Uterus (tissue), 3 donors: ENCODE measurements at regions not wholly inside any gene's neighbourhood (a gene's known extent, or its start where the extent isn't known, plus 50 kb on each side); places are given as distances from the start of the nearest gene placed in this dataset.

Source experiments
- DNase-seq, 2 donors: peaks; one replicate each; pipeline ENCODE4 v3.0.0-alpha.2; 2019 to 2020
- H3K27ac ChIP-seq, 2 donors: fragments of 200-600 bp; sonication (generic); 1 replicate in 1 of 2; 2 replicates in 1 of 2; pipeline ENCODE4 v1.5.1; 2016 to 2018
- H3K27me3 ChIP-seq, 2 donors: fragments of 200-600 bp; sonication (generic); one replicate each; pipeline ENCODE4 v1.5.1; 2018 to 2019; ENCODE audit warnings: control low read depth in 1 of 2
- H3K36me3 ChIP-seq, 2 donors: fragments of 200-600 bp; sonication (generic); one replicate each; pipeline ENCODE4 v1.5.1; 2019; ENCODE audit warnings: control low read depth in 1 of 2
- H3K4me1 ChIP-seq, 2 donors: fragments of 200-600 bp; sonication (generic); one replicate each; pipeline ENCODE4 v1.5.1; 2018 to 2019; ENCODE audit warnings: control low read depth in 1 of 2
- H3K4me3 ChIP-seq, 2 donors: fragments of 200-600 bp; sonication (generic); 1 replicate in 1 of 2; 2 replicates in 1 of 2; pipeline ENCODE4 v1.5.1; 2018 to 2019; ENCODE audit warnings: mild to moderate bottlenecking in 1 of 2
- H3K9me3 ChIP-seq, 2 donors: fragments of 200-600 bp; sonication (generic); one replicate each; pipeline ENCODE4 v1.5.1; 2019; ENCODE audit warnings: control low read depth in 1 of 2
- POLR2A ChIP-seq, 2 donors: fragments of 450-650 bp; IDR thresholded peaks; one replicate each; pipeline ENCODE4 v1.6.1; 2016; ENCODE audit warnings: antibody characterized with exemption in 2 of 2, mild to moderate bottlenecking in 1 of 2, moderate library complexity in 1 of 2
- intact Hi-C: fragments of 100-400 bp; cut with DNase I; formaldehyde crosslinking; loops from one replicate; pipeline ENCODE4 v1.15.1; 2023; ENCODE audit warnings: low total_unique reads
- TF ChIP-seq, protein P1 (sequence below), 4 experiments: fragments of 200-600 bp in 2 of 4; fragments of 450-650 bp in 2 of 4; sonication (generic) in 2 of 4; IDR thresholded peaks; one replicate each; pipeline ENCODE4 v1.5.1; 2016 to 2019; ENCODE audit warnings: antibody characterized with exemption in 4 of 4, mild to moderate bottlenecking in 2 of 4, moderate library complexity in 1 of 4
- donor health status: DM: yes; HTN: yes; CAD: no.

DNA sequence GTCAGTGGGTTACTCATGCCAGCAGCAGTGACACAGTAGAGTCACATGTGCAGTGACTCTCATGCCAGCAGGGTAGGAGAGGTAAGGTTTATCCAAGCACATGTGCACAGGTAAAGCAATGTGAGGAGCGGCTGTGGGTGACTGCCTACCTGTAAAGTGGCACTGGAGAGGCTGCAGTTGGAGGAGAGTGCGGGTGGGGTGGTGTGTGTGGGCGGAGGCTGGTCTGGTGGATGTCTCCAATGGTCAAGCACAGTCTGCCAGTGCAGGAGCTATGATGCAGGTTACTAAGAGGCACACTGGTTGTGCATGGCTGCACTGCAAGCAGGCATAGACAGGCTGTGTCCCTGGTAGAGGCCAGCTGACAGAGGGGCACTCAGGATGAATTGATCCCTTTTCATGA lies 588.2 kb upstream of the FTMT start:
- no peak for DNase-seq
- intact Hi-C loops, result no loop called here
- H3K4me3 ChIP-seq, result no peak overlapping the region
- H3K27me3 ChIP-seq, result no peaks in the 10 kb centered on the region
- H3K27ac ChIP-seq, result no peak overlapping the region
- no peaks in the 10 kb centered on the region for H3K36me3 ChIP-seq
- H3K4me1 ChIP-seq, result no peaks in the 10 kb centered on the region
- H3K9me3 ChIP-seq, result no peaks in the 10 kb centered on the region
- TF ChIP-seq POLR2A (IDR thresholded peaks at IDR 0.05), result no peak
- TF ChIP-seq, protein P1, sequence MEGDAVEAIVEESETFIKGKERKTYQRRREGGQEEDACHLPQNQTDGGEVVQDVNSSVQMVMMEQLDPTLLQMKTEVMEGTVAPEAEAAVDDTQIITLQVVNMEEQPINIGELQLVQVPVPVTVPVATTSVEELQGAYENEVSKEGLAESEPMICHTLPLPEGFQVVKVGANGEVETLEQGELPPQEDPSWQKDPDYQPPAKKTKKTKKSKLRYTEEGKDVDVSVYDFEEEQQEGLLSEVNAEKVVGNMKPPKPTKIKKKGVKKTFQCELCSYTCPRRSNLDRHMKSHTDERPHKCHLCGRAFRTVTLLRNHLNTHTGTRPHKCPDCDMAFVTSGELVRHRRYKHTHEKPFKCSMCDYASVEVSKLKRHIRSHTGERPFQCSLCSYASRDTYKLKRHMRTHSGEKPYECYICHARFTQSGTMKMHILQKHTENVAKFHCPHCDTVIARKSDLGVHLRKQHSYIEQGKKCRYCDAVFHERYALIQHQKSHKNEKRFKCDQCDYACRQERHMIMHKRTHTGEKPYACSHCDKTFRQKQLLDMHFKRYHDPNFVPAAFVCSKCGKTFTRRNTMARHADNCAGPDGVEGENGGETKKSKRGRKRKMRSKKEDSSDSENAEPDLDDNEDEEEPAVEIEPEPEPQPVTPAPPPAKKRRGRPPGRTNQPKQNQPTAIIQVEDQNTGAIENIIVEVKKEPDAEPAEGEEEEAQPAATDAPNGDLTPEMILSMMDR (IDR thresholded peaks at IDR 0.05), result no peak

DNA sequence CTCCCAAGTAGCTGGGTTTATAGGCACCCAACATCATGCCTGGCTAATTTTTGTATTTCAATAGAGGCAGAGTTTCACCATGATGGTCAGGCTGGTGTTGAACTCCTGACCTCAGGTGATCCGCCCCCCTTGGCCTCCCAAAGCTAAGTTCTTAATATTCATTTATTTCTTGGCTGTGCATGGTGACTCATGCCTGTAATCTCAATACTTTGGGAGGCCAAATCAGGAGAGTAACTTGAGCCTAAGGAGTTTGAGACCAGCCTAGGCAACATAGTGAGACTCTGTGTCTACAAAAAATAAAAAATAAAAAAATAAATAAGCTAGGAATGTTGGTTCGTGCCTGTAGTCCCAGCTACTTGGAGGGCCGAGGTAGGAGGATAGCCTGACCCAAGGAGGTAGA lies 587.1 kb upstream of the FTMT start:
- H3K4me1 ChIP-seq, result no peaks in the 10 kb centered on the region
- no peak for TF ChIP-seq POLR2A (IDR thresholded peaks at IDR 0.05)
- TF ChIP-seq, protein P1 (IDR thresholded peaks at IDR 0.05), result no peak
- no peak for DNase-seq
- H3K27me3 ChIP-seq, result no peaks in the 10 kb centered on the region
- no peaks in the 10 kb centered on the region for H3K9me3 ChIP-seq
- no peak overlapping the region for H3K4me3 ChIP-seq
- H3K27ac ChIP-seq, result no peak overlapping the region
- intact Hi-C loops, result no loop called here
- H3K36me3 ChIP-seq, result no peaks in the 10 kb centered on the region

DNA sequence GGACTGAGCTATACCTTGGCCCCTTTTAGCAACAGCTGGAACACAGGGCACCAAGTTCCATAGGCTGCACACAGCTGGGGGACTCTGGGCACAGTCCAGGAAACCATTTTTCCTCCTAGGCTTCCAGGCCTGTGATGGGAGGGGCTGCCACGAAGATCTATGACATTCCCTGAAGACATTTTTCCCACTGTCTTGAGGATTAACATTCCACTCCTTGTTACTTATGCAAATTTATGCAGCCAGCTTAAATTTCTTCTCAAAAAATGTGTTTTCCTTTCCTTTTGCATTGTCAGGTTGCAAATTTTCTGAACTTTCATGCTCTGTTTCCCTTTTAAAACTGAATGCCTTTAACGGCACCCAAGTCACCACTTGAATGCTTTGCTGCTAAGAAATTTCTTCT lies 580.1 kb upstream of the FTMT start:
- Histone ChIP-seq H3K4me3 (no peak overlapping the region), H3K27me3 (no peaks in the 10 kb centered on the region), H3K36me3 (no peaks in the 10 kb centered on the region), H3K27ac (no peak overlapping the region), H3K4me1 (no peaks in the 10 kb centered on the region), H3K9me3 (no peaks in the 10 kb centered on the region)
- intact Hi-C loops, result no loop called here
- DNase-seq, result no peak
- no peak for TF ChIP-seq POLR2A (IDR thresholded peaks at IDR 0.05)
- TF ChIP-seq, protein P1 (IDR thresholded peaks at IDR 0.05), result no peak

DNA sequence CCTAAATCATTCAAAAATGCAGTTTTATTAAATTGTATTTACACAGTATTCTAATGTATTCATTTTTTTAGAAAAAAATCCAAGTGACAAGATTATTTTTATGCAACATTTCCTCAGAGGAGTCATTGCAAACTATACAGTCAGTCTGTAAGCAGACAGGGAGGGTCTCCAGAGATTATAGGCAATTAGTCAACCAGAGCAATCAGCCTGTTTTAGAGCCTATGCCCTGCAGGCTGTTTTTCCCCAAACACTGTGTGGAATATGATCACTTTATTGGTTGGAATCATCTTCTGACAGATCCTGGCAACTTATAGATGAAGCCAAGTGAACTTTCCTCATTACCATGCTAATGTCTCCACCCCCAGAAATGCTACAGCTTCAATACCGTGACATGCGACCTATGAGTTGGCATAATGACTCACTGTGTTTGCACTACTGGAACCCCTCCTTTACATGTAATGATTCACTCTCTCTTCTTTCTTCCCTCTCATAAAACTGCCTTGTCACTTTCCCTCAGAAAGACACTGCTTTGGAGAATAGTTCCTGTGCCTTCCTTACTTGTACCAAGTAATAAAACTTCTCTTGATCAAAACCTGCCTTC lies 577.7 kb upstream of the FTMT start:
- no peaks in the 10 kb centered on the region for H3K9me3 ChIP-seq
- no peak overlapping the region for H3K27ac ChIP-seq
- no peaks in the 10 kb centered on the region for H3K27me3 ChIP-seq
- no peaks in the 10 kb centered on the region for H3K4me1 ChIP-seq
- intact Hi-C loops, result no loop called here
- TF ChIP-seq, protein P1 (IDR thresholded peaks at IDR 0.05), result no peak
- no peak for TF ChIP-seq POLR2A (IDR thresholded peaks at IDR 0.05)
- H3K36me3 ChIP-seq, result no peaks in the 10 kb centered on the region
- DNase-seq, result no peak
- H3K4me3 ChIP-seq, result no peak overlapping the region

DNA sequence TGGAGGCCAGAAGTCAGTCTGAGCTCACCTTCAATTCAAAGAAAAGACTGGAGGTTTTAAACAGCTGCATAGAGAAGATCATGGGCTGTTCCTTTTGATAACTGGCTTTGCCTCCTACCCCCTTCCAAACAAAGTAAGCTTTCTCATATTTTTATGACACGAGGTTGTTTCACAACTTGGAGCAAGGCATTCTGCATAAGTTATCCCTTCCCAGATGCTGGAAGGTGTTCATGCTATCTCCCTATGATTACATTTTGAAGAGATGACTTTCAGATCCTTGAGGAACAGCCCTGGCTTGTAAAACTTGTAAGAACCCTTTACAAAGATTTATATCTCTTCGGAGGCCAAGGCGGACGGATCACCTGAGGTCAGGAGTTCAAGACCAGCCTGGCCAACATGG lies 571.9 kb upstream of the FTMT start:
- Histone ChIP-seq H3K9me3 (no peaks in the 10 kb centered on the region), H3K4me1 (no peaks in the 10 kb centered on the region), H3K4me3 (no peak overlapping the region), H3K27me3 (no peaks in the 10 kb centered on the region), H3K36me3 (no peaks in the 10 kb centered on the region), H3K27ac (no peak overlapping the region)
- intact Hi-C loops, result no loop called here
- DNase-seq, result no peak
- TF ChIP-seq, protein P1 (IDR thresholded peaks at IDR 0.05), result no peak
- no peak for TF ChIP-seq POLR2A (IDR thresholded peaks at IDR 0.05)
